ENCODE measurements at regions not wholly inside any gene's neighbourhood (a gene's known extent, or its start where the extent isn't known, plus 50 kb on each side); places are given as distances from the start of the nearest gene placed in this dataset.

- TF ChIP-seq CTCF (IDR thresholded peaks at IDR 0.05) = no peak
- no peak overlapping the region for H3K27ac ChIP-seq
- peak; percentile 59 for DNase-seq (ENCODE audit: low spot score)
- H3K4me3 ChIP-seq = no peak overlapping the region
Observed at GRCh38 chr19:29321116-29321515, 108.2 kb upstream of the UQCRFS1 start.

- no peak overlapping the region for H3K4me3 ChIP-seq
- H3K27ac ChIP-seq = no peak overlapping the region
- no peak for TF ChIP-seq CTCF (IDR thresholded peaks at IDR 0.05)
- DNase-seq (ENCODE audit: low spot score) = peak; percentile 12
Observed at GRCh38 chr19:29323021-29323430, 110.1 kb upstream of the UQCRFS1 start.

- H3K4me3 ChIP-seq = no peak overlapping the region
- peak; percentile 59 for DNase-seq (ENCODE audit: low spot score)
- H3K27ac ChIP-seq = no peak overlapping the region
- TF ChIP-seq CTCF (IDR thresholded peaks at IDR 0.05) = no peak
Observed at GRCh38 chr19:29323440-29324290, 110.7 kb upstream of the UQCRFS1 start.

GRCh38 chr19:29324291-29324680 is 111.3 kb upstream of the UQCRFS1 start:
- no peak for TF ChIP-seq CTCF (IDR thresholded peaks at IDR 0.05)
- peak; percentile 52 for DNase-seq (ENCODE audit: low spot score)
- Histone ChIP-seq H3K27ac (no peak overlapping the region), H3K4me3 (no peak overlapping the region)

- Histone ChIP-seq H3K27ac (no peak overlapping the region), H3K4me3 (no peak overlapping the region)
- peak; percentile 53 for DNase-seq (ENCODE audit: low spot score)
- TF ChIP-seq CTCF (IDR thresholded peaks at IDR 0.05) = no peak
Observed at GRCh38 chr19:29324717-29325116, 111.8 kb upstream of the UQCRFS1 start.

GRCh38 chr19:29325241-29325975 is 112.5 kb upstream of the UQCRFS1 start:
- no peak overlapping the region for H3K4me3 ChIP-seq
- TF ChIP-seq CTCF (IDR thresholded peaks at IDR 0.05) = no peak
- DNase-seq (ENCODE audit: low spot score) = peak; percentile 28
- no peak overlapping the region for H3K27ac ChIP-seq
